GM19328 (cell line): ENCODE measurements at regions not wholly inside any gene's neighbourhood (a gene's known extent, or its start where the extent isn't known, plus 50 kb on each side); places are given as distances from the start of the nearest gene placed in this dataset.

Experiments
- ATAC-seq: cut with Tn5 transposase; IDR thresholded peaks from one replicate; pipeline ENCODE4 v1.9.1; 2021; ENCODE audit warnings: mild to moderate bottlenecking, moderate library complexity; ENCODE audit not compliant: unreplicated experiment

DNA sequence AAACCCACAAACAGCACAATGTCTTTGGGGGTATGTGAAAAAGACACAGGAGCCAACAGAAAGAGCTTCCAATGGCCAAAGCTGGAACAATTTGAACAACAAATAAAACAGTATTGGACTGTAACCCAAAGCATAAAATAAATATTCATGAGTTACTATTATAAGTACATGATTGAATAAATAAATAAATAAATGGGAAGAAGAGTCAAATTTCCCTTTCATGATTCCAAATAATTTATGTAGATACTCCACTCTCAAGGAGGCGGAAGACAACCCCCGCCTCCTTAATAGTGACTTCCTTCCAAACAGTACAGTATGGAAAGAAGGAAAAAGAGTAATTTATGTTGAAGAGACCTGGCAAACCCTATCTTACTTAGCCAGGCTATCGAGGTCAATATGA, 124.4 kb upstream of the P2RY1 start:
- ATAC-seq: no peak

GRCh38 chr3:152713989-152714388, 120.9 kb upstream of the P2RY1 start:
- ATAC-seq: no peak

GRCh38 chr3:152714507-152714906, 120.4 kb upstream of the P2RY1 start:
- no peak for ATAC-seq

GRCh38 chr3:152717252-152717651, 117.7 kb upstream of the P2RY1 start:
- ATAC-seq: no peak

- no peak for ATAC-seq
Measured at GRCh38 chr3:152718810-152719209, 116.1 kb upstream of the P2RY1 start.

DNA sequence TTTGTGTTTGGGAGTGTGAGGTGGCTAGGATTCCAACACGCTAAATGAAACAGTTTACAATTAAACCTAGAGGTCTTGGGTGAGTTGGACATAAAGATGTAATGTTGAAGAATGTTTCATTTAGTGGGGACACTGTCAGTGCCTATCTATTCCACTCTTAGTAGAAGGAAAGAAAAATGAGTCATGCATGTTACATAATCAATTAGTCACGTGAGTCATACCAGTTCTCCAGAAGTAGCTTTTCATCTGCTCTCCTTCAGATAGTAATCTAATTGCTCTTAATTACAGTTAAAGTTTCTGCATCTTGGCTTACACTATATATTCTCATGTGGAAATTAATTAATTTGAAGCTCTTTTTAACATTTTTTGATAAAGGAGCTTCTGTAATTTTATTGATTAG, 115.7 kb upstream of the P2RY1 start:
- no peak for ATAC-seq

GRCh38 chr3:152720951-152721718, 113.8 kb upstream of the P2RY1 start:
- no peak for ATAC-seq

DNA sequence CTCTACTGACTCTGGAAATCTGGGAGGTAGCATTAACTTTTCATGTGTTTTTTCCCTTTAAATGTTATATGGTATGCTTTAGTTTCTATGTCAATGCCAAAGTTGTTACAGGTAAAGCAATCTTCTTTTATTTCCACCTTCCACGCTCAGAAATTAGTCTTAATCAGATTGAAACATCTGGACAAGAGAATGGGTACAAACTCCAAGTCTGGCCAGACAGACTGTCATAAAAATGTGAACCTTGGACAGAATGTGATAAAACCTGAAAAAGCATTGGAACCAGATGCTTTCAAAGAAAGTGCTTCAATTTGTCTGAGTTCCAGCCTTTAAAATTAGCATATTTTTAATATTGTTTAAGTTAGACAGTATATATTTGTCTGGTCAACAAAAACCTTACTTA, 110.7 kb upstream of the P2RY1 start:
- no peak for ATAC-seq

DNA sequence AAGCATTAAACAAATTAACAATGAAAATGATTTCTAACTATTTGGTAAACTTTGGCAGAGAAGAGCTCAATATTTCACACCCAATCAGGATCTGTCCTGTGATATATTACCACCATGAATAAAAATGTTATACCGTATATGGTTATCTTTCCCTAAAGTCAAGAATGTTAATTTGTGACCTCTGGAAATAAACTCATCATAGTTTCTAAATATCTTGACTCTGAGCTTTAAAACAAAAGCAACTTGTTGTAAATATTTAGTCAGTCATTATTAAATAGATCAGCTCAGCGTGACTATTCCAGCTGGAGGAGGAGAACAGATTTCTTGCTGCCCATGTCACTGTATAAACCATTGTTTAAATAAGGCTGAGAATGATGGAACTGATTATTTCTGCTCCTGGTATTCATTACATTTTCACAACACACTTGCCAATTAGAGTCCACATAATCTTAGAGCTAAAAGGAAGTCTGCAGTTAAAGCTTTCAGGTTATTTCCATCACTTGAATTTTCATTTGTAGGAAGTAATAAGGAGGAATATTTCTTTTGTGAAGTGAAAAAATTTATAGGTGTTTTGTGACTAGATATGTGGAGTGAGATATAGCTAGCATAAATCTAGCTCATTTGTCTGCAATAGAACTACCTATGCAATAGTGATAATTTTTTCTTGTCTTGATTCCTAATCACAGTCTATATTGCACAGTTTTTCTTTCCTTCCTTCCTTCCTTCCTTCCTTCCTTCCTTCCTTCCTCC, 106.5 kb upstream of the P2RY1 start:
- no peak for ATAC-seq

GRCh38 chr3:152729906-152730305, 105.0 kb upstream of the P2RY1 start:
- ATAC-seq: no peak

- ATAC-seq: no peak
Measured at GRCh38 chr3:152731511-152731910, 103.4 kb upstream of the P2RY1 start.

DNA sequence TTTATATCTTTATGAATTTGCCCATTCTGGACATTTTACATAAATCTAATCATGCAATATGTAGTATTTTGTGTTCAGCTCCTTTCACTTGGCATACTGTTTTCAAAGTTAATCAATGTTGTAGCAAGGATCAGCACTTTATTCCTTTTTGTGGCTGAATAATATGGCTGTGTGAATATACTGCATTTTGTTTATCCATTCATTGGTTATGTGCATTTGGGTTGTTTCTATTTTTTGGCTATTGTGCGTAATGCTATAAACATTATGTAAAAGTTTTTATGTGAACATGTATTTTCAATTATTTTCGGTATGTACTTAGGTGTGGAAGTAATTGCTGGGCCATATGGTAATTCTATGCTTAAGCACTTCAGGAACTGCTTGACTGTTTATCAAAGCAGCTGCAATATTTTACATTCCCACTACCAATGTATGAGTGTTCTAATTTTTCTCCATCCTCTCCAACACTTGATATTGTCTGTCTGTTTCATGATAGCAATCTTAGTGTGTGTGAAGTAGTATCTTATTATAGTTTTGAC, 101.3 kb upstream of the P2RY1 start:
- no peak for ATAC-seq

DNA sequence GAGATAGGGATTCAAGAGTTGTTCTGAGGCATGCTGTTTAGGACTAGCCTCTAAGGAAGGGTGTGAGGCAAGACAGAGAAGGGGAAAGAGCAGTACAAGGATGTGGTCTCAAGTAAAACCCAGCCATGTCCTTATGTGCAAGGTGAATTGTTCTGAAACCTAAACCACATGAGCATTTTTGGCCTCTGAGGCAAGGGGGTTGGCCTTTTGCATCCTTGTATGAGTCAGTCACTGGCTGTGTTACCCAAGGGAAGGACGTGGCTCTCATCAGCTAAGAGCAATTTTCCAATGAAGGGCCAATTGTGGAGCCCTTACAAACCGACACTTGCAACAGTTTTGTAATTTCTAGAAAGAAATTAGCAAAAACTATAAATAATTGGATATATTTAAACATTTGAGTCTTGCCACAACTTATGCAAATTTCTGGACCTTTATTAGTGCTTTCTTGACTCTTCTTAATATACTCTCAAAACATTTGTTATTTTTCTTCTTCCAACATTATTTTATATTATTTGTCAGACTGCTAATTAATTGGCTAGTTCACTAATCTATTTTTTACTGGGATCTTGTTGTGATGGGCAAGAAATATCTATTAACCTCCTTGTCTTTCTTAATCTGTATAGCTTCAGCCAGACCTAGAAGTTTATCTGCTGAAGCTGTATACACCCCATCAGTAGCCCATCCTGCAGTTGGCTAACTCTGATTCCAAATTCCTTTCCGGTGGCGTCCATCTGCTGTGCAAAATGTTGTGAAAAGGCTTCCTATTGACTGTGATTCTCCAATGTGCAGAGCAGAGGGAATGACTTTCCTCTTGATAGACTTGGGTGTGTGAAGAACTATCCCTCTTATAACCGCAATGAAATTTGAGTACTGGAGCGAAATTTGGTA, 97.7 kb upstream of the P2RY1 start:
- peak; percentile 98 for ATAC-seq

GRCh38 chr3:152738656-152739055, 96.3 kb upstream of the P2RY1 start:
- ATAC-seq: no peak

- no peak for ATAC-seq
Measured at GRCh38 chr3:152742368-152743347, 92.3 kb upstream of the P2RY1 start.

DNA sequence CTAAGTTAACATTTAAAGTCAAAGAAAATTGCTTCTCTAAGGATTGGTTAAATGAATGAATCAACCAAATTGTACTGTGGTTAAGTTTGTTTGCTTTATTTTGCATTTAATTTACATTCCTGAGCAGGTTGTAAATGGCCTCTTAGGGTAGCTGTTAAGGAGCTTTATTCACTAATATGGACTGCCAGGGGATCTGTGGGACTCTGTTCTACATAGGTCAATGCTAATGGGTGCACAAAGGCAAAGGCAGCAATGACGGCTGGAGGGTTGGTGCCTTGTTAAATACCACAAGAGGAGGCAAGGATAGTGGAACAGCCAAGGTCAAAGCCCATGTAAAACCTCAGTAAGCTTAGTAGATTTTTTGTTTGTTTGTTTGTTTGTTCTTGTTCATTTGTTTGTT, 89.3 kb upstream of the P2RY1 start:
- ATAC-seq: no peak

DNA sequence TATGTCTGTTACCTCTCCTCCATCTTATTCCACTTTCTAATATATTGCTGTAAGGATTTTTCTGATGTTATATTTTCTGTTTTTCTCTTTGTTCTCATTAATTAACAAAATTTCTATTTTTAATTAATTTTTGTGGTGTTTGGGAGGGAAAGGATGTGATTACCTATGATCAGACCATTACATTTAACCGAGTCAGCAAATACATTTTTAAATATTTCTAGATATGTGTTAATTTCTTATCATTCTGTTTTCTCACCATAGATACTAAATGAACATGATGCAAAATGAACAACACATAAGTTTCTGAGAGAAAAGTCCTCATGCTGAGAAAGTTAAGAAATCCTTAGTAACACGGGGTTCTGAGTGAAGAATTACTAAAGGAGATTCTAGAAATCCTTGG, 80.6 kb upstream of the P2RY1 start:
- ATAC-seq: no peak

- no peak for ATAC-seq
Measured at GRCh38 chr3:152756807-152757206, 78.1 kb upstream of the P2RY1 start.

DNA sequence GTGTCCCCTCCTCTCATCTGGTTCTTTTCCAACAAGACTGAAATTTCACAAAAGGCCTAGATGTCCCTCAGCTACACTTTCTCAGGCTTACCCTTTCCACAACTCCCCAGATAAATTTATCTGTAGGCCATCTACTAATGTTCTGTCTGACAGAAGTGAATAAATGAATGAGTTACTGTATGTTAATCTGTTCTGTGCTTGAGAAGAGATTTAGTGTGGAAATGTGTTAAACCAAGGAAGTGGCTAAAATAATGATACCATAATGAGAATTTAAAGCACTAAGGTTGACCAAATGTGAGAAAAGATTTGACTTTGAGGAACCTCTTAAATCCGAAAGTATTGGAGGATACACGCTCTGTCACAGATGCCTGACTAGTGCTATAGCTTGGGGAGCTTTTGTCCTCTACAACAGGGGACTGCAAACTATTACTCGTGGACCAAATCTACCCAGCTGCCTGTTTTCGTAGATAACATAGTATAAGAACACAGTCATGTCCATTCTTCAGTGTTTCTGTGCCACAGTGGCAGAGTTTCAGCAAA, 74.8 kb upstream of the P2RY1 start:
- ATAC-seq: peak; percentile 86

DNA sequence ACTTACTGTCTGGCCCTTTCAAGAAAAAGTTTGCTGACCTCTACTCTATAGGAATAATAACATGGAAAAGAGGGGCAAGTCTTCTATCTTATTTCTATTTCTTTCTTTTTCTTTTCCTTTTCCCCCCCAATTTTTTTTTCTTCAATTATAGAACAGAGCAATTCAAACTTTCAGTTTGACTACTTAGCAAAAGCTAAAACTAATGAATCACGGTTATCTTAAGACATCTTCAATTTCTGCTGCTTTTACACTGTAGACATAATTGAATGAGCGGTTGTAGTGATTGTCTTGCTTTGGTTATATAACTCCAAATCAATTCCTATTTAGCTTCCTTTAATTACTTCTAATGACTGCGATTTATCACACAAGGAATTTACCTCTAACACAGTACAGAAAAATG, 74.3 kb upstream of the P2RY1 start:
- ATAC-seq: peak; percentile 36
